Cerebellar nuclear complex (tissue), 1 donor: ENCODE measurements at regions not wholly inside any gene's neighbourhood (a gene's known extent, or its start where the extent isn't known, plus 50 kb on each side); places are given as distances from the start of the nearest gene placed in this dataset.
A peak's percentile ranks its signal among the peaks of the same experiment; 100 is the strongest.
"Not testable (repeated sequence)": the region's sequence is repeated elsewhere in the genome, so short reads cannot be mapped to it uniquely, and the experiment has no call there.

Source experiments
- DNase-seq, 2 experiments: peaks; one replicate each; lab custom pipeline; 2025; lab: John Stamatoyannopoulos, UW

DNA sequence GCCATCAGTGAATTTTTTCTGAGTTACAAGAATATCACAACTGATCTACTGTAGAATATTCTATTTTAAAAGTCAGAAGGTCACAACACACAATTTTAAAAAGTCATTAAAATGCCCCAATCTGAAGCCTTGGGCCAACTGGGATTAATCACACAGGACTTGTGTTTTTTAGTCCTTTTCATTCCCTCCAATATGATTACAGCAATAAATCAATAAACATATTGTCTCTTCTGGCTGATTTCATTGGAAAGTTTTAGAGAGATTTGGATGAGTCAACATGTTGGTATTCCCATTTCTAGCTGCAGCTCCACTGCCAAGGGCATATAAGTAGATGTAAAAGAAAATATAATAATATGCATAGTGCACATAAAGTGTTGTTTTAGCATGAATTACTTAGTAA lies 85.8 kb downstream of the NIBAN1 start:
- no peak for DNase-seq

GRCh38 chr1:184882957-184883815 lies 91.1 kb downstream of the NIBAN1 start:
- no peak for DNase-seq

DNA sequence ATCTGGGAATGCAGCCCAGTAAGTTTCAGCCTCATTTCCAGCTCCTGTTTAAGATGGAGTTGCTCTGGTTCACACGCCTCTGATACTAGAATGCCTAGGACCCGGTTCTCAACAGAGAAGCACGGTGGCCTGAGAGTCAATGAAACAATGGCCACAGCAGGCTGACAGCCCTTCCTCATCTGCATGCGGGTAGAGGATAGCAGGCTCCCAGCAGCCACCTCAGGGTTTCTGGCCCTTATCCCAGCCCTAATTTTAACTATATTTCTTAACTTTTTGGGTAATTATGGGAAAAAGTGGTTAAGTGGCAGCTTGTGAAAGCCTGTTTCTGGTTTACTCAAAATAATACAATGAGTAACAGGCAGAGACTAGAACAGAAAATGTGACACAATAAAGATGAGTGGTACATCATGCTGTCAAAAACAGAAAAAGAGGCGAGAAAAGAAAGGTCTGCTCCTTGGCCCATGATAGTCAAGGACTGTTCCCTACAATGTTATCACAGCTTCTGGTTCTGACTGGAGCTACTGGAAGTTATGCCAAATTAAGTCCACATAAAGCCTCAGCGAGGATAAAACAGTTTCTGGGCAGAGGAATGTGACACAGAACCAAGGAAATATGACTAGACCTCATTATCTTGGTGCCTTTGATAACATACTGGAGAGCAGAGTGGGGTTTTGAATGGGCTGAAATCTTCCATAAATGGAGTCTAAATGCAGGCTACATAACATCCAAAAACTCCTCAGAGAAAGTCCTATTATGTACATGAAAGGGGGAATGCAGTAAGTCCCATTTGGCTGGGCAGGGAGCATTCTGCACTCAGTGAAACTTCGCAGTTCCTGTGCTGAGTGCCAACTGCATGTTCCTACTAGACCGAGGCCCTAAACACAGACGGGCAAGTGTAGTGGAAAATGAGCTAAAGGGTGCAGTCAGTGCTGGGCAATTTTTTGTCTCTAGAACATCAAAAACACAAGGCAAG lies 92.1 kb downstream of the NIBAN1 start:
- DNase-seq = no peak

- DNase-seq = no peak
Measured at GRCh38 chr1:184879876-184880557, 94.3 kb downstream of the NIBAN1 start.

DNA sequence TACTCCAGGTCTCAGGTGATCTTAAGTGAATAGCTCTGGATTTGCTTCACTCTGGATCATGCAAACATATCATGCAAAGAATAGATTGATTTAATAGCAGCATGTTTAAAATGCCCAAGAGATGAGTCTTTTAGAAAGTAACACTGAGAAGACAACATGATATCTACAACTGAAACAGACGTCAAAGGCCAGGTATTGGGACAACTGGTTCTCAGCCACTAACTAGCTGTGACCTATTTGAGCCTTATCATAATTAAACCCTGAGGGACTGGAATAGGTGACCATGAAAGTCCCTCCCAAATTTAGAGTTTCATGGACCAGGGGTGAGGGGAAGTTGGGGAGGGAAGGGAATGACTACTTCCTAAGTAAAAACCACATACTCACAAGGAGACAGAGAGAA lies 95.7 kb downstream of the NIBAN1 start:
- DNase-seq = no peak

DNA sequence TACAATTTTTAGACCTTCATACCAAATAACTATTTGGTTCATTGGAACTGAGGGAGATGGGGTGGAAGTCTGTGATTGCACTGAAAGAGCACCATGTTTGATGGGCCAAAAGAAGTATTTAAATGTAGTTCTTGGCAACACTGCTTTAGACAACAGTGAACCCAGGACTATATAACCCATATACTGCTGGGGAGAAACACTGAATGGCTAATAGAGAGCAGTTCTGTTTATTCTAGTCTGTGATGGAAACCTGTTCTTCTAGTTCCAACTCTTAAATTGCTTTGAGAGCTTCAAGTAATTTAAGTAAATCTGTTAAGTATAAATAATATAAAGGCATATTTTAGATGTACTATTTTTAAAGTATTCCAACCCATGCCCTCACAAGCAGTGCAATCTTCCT lies 96.3 kb downstream of the NIBAN1 start:
- DNase-seq = no peak

DNA sequence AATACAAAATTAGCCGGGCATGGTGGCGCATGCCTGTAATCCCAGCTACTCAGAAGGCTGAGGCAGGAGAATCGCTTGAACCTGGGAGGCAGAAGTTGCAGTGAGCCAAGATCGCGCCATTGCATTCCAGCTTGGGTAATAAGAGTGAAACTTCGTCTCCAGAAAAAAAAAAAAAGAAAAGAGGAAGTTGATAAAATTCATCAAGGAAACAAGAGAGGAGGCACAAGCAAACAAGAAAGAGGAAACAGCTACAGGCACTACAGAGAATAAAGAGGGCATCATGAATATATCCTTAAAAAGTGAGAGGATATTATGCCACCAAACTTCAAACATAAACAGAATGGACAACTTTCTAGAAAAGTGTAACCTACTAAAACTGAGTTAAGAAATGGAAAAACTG lies 98.3 kb downstream of the NIBAN1 start:
- not testable (repeated sequence) for DNase-seq

DNA sequence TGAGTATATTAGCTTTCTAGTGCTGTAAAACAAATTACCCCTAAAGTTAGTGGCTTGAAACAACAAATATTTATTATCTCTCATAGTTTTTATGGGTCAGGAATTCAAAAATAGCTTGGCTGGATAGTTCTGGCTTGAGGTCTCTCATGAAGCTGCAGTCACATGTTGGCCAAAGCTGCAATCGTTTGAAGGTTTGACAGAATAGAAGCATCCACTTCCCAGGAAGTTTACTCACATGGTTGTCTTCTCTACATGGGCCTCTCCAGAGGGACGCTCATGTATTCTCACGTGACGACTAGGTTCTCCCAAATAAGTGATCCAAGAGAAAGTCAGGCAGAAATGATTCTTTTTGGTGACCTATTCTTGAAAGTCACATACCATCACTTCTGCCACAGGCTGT lies 99.1 kb downstream of the NIBAN1 start:
- DNase-seq = no peak

GRCh38 chr1:184870319-184870718 lies 104.0 kb downstream of the NIBAN1 start:
- no peak for DNase-seq

GRCh38 chr1:184867866-184868689 lies 106.2 kb downstream of the NIBAN1 start:
- DNase-seq = no peak

- no peak for DNase-seq
Measured at GRCh38 chr1:184866991-184867788, 107.1 kb downstream of the NIBAN1 start.

DNA sequence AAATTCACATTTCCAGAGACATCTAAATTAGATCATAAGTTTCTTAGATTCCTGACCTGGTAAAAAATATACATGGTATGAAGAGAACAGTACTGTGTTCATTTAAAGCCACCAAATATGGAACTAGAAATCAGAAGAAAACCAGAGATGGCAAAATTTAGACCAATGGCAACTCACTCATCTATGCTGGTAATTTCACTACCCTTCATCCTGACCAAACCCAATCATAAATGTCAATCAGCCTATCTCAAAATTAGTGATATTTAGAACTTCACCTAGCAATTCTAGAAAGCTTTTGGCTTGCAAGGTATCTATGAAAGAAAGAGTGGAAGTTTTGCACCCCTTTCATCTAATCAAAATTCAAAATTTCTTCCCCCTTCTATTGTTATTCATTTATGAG lies 107.7 kb downstream of the NIBAN1 start:
- DNase-seq = no peak

GRCh38 chr1:184865831-184866230 lies 108.5 kb downstream of the NIBAN1 start:
- DNase-seq = no peak

- no peak for DNase-seq
Measured at GRCh38 chr1:184861755-184862336, 107.2 kb upstream of the EDEM3 start.

GRCh38 chr1:184860985-184861754 lies 106.5 kb upstream of the EDEM3 start:
- DNase-seq = peak; percentile 82 to 89

GRCh38 chr1:184860535-184860934 lies 105.9 kb upstream of the EDEM3 start:
- DNase-seq = no peak

DNA sequence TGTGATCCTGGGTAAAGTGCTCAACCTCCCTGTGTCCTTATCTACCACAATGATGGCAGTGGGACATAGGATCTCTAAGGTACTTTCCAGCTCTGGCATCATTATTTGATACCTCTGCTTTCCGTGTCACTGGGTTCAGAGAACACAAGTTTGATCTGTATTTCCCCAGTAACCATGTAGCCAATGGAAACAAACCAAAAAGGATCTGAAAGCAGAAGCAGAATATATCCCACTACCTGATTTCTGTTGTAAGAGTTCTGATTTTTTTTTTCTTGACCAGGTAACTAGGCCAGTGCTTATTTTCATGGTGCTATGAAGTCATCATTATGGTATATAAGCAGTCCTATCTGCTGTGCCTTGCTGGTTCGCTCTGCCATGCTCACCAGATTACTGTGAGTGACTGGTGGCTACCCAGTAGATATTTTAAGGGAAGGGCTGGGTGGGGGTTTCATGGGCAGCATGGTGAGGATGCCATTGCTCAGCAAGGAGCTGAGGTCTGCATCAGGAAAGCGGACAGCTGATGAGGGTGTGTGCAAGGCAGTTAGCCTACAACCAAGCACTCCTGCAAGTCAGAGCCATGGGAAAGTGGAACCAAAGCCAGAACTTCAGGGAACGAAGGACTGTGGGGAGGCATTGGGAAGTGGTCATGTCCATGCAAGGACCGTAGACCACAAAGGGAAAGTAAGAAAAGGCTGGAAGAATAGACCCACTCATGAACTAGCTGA lies 104.9 kb upstream of the EDEM3 start:
- DNase-seq = no peak

DNA sequence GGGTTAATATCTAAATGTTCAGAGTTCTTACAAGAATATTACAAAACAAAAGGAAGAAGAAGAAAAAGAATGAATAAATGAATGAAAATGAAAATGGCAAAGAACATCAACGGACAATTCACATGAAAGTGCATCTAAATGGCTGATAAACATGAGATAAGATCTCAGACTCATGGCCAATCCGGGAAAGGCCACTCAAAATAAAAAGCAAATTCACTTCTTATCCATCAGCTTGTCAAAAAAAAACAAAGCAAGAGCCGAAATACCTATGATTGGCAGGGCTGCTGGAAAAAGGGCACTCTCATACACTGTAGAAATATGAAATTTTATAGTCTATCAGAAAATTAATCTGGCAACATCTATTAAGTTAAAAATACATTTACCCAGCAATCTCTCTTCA lies 103.6 kb upstream of the EDEM3 start:
- DNase-seq = no peak
